H9 (cell line): ENCODE measurements at regions not wholly inside any gene's neighbourhood (a gene's known extent, or its start where the extent isn't known, plus 50 kb on each side); places are given as distances from the start of the nearest gene placed in this dataset.

Experiments used
- DNase-seq: peaks from one replicate; pipeline ENCODE4 v3.0.0-alpha.2; 2017
- H2AFZ ChIP-seq: one replicate; pipeline ENCODE4 v1.6.1; 2013; ENCODE audit warnings: mild to moderate bottlenecking, low read length, control low read depth, moderate library complexity
- H2AK5ac ChIP-seq: 2 replicates; pipeline ENCODE4 v1.6.1; 2013; ENCODE audit warnings: low read length, control low read depth, mixed read lengths; ENCODE audit not compliant: insufficient read length
- H2BK120ac ChIP-seq: one replicate; pipeline ENCODE4 v1.6.1; 2013; ENCODE audit warnings: low read depth, mild to moderate bottlenecking, low read length, control low read depth, inconsistent platforms; ENCODE audit not compliant: poor library complexity, severe bottlenecking
- H2BK12ac ChIP-seq: 2 replicates; pipeline ENCODE4 v1.6.1; 2013; ENCODE audit warnings: low read length, control low read depth, mixed read lengths, low read depth; ENCODE audit not compliant: insufficient read length
- H2BK15ac ChIP-seq: 2 replicates; pipeline ENCODE4 v1.6.1; 2013; ENCODE audit warnings: low read depth, low read length, control low read depth
- H2BK20ac ChIP-seq: one replicate; pipeline ENCODE4 v1.6.1; 2013; ENCODE audit warnings: low read depth, mild to moderate bottlenecking, low read length, control low read depth, inconsistent platforms; ENCODE audit not compliant: poor library complexity, severe bottlenecking
- H2BK5ac ChIP-seq: 2 replicates; pipeline ENCODE4 v1.6.1; 2013; ENCODE audit warnings: low read length, control low read depth, mixed read lengths; ENCODE audit not compliant: insufficient read length
- H3K14ac ChIP-seq: 2 replicates; pipeline ENCODE4 v1.6.1; 2013; ENCODE audit warnings: low read length, control low read depth; ENCODE audit not compliant: insufficient read depth
- H3K18ac ChIP-seq: 2 replicates; pipeline ENCODE4 v1.6.1; 2013; ENCODE audit warnings: low read depth, mild to moderate bottlenecking, mixed read lengths, low read length, control low read depth; ENCODE audit not compliant: insufficient read length
- H3K23ac ChIP-seq: 2 replicates; pipeline ENCODE4 v1.6.1; 2013; ENCODE audit warnings: low read length, control low read depth, mixed read lengths, low read depth; ENCODE audit not compliant: insufficient read length
- H3K23me2 ChIP-seq: 2 replicates; pipeline ENCODE4 v1.6.1; 2013; ENCODE audit warnings: low read depth, mild to moderate bottlenecking, mixed read lengths, low read length, control low read depth; ENCODE audit not compliant: insufficient read length, poor library complexity, severe bottlenecking
- H3K27ac ChIP-seq: 2 replicates; pipeline ENCODE4 v1.5.1; 2013; ENCODE audit warnings: low read length, control low read depth, mixed read lengths, low read depth; ENCODE audit not compliant: insufficient read length
- H3K27me3 ChIP-seq: 2 replicates; pipeline ENCODE4 v1.6.1; 2013; ENCODE audit warnings: low read length, control low read depth, inconsistent platforms; ENCODE audit not compliant: insufficient read depth
- H3K4ac ChIP-seq: 2 replicates; pipeline ENCODE4 v1.6.1; 2013; ENCODE audit warnings: low read depth, mild to moderate bottlenecking, control low read depth, inconsistent platforms, low read length, moderate library complexity
- H3K4me1 ChIP-seq: 2 replicates; pipeline ENCODE4 v1.6.1; 2013; ENCODE audit warnings: low read length, control low read depth, inconsistent platforms; ENCODE audit not compliant: insufficient read depth
- H3K4me2 ChIP-seq: 2 replicates; pipeline ENCODE4 v1.6.1; 2013; ENCODE audit warnings: low read length, control low read depth, mixed read lengths; ENCODE audit not compliant: insufficient read length, insufficient read depth
- H3K56ac ChIP-seq: 2 replicates; pipeline ENCODE4 v1.6.1; 2013; ENCODE audit warnings: low read depth, mild to moderate bottlenecking, mixed read lengths, low read length, control low read depth; ENCODE audit not compliant: insufficient read length
- H3K79me1 ChIP-seq: 2 replicates; pipeline ENCODE4 v1.6.1; 2013; ENCODE audit warnings: low read depth, mild to moderate bottlenecking, moderate library complexity, low read length, control low read depth, inconsistent platforms; ENCODE audit not compliant: insufficient read depth, poor library complexity, severe bottlenecking
- H3K79me2 ChIP-seq: 2 replicates; pipeline ENCODE4 v1.6.1; 2013; ENCODE audit warnings: low read length, control low read depth, inconsistent platforms; ENCODE audit not compliant: insufficient read depth
- H3K9ac ChIP-seq: 2 replicates; pipeline ENCODE4 v1.6.1; 2013; ENCODE audit warnings: low read length, control low read depth, mixed read lengths; ENCODE audit not compliant: insufficient read length; ENCODE audit errors: extremely low read depth
- H3K9me3 ChIP-seq: one replicate; pipeline ENCODE4 v1.6.1; 2013; ENCODE audit warnings: low read depth, low read length, inconsistent platforms; ENCODE audit not compliant: control insufficient read depth
- H3T11ph ChIP-seq: one replicate; pipeline ENCODE4 v1.6.1; 2013; ENCODE audit warnings: mild to moderate bottlenecking, low read length, control low read depth, inconsistent platforms
- H4K20me1 ChIP-seq: one replicate; pipeline ENCODE4 v1.6.1; 2013; ENCODE audit not compliant: control insufficient read depth, insufficient read length, insufficient read depth
- H4K5ac ChIP-seq: 2 replicates; pipeline ENCODE4 v1.6.1; 2013; ENCODE audit warnings: low read depth, mild to moderate bottlenecking, mixed read lengths, low read length, control low read depth; ENCODE audit not compliant: insufficient read length
- H4K8ac ChIP-seq: replicated peaks from 2 replicates; pipeline ENCODE4 v1.6.1; 2013; ENCODE audit warnings: low read length, control low read depth, mixed read lengths, low read depth; ENCODE audit not compliant: insufficient read length
- H4K91ac ChIP-seq: 2 replicates; pipeline ENCODE4 v1.6.1; 2013; ENCODE audit warnings: low read depth, mild to moderate bottlenecking, moderate library complexity, mixed read lengths, low read length, control low read depth; ENCODE audit not compliant: insufficient read length
- H3K27ac Mint-ChIP-seq, 3 experiments: 2 replicates in 2 of 3; 3 replicates in 1 of 3; pipeline ENCODE4 v1.8.0; 2020 to 2021; ENCODE audit warnings: mixed read lengths in 3 of 3, mild to moderate bottlenecking in 1 of 3, moderate library complexity in 1 of 3
- H3K27me3 Mint-ChIP-seq: 2 replicates; pipeline ENCODE4 v1.8.0; 2021; ENCODE audit warnings: low read depth, mild to moderate bottlenecking, moderate library complexity, mixed read lengths
- H3K36me3 Mint-ChIP-seq, 3 experiments: 2 replicates in 2 of 3; 3 replicates in 1 of 3; pipeline ENCODE4 v1.8.0; 2020 to 2021; ENCODE audit warnings: low read depth in 3 of 3, mixed read lengths in 3 of 3; ENCODE audit not compliant: insufficient read depth in 1 of 3
- H3K4me1 Mint-ChIP-seq, 2 experiments: 2 replicates each; pipeline ENCODE4 v1.8.0; 2020; ENCODE audit warnings: mixed read lengths in 2 of 2
- H3K4me3 Mint-ChIP-seq, 2 experiments: 2 replicates in 1 of 2; 3 replicates in 1 of 2; pipeline ENCODE4 v1.8.0; 2020 to 2021; ENCODE audit warnings: mild to moderate bottlenecking in 2 of 2, mixed read lengths in 2 of 2, moderate library complexity in 1 of 2
- H3K9me3 Mint-ChIP-seq, 2 experiments: 2 replicates in 1 of 2; 3 replicates in 1 of 2; pipeline ENCODE4 v1.8.0; 2020; ENCODE audit warnings: mild to moderate bottlenecking in 2 of 2, mixed read lengths in 2 of 2, moderate library complexity in 1 of 2
- WGBS: extraction: QIAGEN DNeasy Blood & Tissue Kit; methylation state at CpG from one replicate; pipeline ENCODE4 v1.1.7; 2013; ENCODE audit warnings: missing lambda C conversion rate, low lambda C conversion rate, mixed read lengths; ENCODE audit not compliant: insufficient read length; ENCODE audit errors: extremely low coverage; 5-methylcytosine and 5-hydroxymethylcytosine counted together
- TF ChIP-seq, protein P1 (sequence below): fragments of 200-600 bp; sonication (generic); conservative IDR thresholded peaks from 3 replicates; pipeline ENCODE4 v1.8.0; 2021; ENCODE audit warnings: antibody characterized with exemption, mild to moderate bottlenecking

- Mint-ChIP-seq H3K27ac (no peak overlapping the region), H3K27me3 (no peaks in the 10 kb centered on the region; the same call in 1 of the 2 replicates), H3K36me3 (no peaks in the 10 kb centered on the region), H3K4me3 (no peak overlapping the region), H3K9me3 (peaks cover 0 to 2% of the 10 kb centered on the region in 2 experiments; a peak in 1 of 5 replicates), H3K4me1 (no peaks in the 10 kb centered on the region)
- H3K9ac ChIP-seq, result no peak overlapping the region
- H3K23me2 ChIP-seq, result no peaks in the 10 kb centered on the region
- no peak overlapping the region for H3K27ac ChIP-seq
- H3K27me3 ChIP-seq, result no peaks in the 10 kb centered on the region
- no CpG with 5 or more reads among the region's 1 CpG for WGBS
- no peaks in the 10 kb centered on the region for H3K9me3 ChIP-seq
- H3K79me2 ChIP-seq, result no peaks in the 10 kb centered on the region
- no peak for DNase-seq
- TF ChIP-seq, protein P1, sequence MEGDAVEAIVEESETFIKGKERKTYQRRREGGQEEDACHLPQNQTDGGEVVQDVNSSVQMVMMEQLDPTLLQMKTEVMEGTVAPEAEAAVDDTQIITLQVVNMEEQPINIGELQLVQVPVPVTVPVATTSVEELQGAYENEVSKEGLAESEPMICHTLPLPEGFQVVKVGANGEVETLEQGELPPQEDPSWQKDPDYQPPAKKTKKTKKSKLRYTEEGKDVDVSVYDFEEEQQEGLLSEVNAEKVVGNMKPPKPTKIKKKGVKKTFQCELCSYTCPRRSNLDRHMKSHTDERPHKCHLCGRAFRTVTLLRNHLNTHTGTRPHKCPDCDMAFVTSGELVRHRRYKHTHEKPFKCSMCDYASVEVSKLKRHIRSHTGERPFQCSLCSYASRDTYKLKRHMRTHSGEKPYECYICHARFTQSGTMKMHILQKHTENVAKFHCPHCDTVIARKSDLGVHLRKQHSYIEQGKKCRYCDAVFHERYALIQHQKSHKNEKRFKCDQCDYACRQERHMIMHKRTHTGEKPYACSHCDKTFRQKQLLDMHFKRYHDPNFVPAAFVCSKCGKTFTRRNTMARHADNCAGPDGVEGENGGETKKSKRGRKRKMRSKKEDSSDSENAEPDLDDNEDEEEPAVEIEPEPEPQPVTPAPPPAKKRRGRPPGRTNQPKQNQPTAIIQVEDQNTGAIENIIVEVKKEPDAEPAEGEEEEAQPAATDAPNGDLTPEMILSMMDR, result no peak
- H4K5ac ChIP-seq, result no peak overlapping the region
- H3K18ac ChIP-seq, result no peak overlapping the region
- no peaks in the 10 kb centered on the region for H3K4me1 ChIP-seq
- no peak overlapping the region for H2AK5ac ChIP-seq
- H3K23ac ChIP-seq, result no peak overlapping the region
- H3T11ph ChIP-seq, result no peak overlapping the region
- no peaks in the 10 kb centered on the region for H3K79me1 ChIP-seq
- no peak overlapping the region for H3K56ac ChIP-seq
- no peak overlapping the region for H2BK15ac ChIP-seq
- H4K91ac ChIP-seq, result no peak overlapping the region
- no peak overlapping the region for H2AFZ ChIP-seq
- no peak overlapping the region for H2BK20ac ChIP-seq
- no peak overlapping the region for H2BK120ac ChIP-seq
- H4K8ac ChIP-seq, result no peak overlapping the region
- no peak overlapping the region for H2BK12ac ChIP-seq
- no peaks in the 10 kb centered on the region for H4K20me1 ChIP-seq
- no peak overlapping the region for H2BK5ac ChIP-seq
- H3K4ac ChIP-seq, result no peak overlapping the region
- H3K4me2 ChIP-seq, result no peak overlapping the region
- no peak overlapping the region for H3K14ac ChIP-seq
Observed at GRCh38 chr4:43353552-43353951, 461.0 kb downstream of the GRXCR1 start.
